ENCODE measurements at regions not wholly inside any gene's neighbourhood (a gene's known extent, or its start where the extent isn't known, plus 50 kb on each side); places are given as distances from the start of the nearest gene placed in this dataset.

DNA sequence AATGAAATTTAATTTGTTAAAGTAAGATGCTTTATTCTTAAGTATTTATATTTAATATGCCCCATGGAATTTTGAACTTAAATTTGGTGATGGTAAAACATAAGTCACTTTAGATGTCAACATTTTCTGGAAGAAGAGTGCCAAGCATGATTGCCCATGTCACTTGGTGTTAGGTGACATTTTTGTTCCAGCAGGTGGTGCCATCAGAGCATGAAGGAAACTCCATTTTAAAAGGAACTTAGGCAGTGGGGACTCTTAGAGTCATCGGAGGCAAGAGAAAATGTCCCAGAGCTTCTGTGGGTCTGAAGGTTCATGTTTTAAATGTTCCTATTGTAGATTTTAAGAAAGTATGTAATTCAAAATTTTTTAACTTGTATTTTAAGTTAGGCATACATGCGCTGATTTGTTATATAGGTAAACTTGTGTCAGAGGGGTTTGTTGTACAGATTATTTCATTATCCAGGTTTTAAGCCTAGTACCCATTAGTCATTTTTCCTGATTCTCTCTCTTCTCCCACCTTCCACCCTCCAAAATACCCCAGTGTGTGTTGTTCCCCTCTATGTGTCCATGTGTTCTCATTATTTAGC is 789.3 kb downstream of the SEMA5A start:
- TF ChIP-seq, protein P1, sequence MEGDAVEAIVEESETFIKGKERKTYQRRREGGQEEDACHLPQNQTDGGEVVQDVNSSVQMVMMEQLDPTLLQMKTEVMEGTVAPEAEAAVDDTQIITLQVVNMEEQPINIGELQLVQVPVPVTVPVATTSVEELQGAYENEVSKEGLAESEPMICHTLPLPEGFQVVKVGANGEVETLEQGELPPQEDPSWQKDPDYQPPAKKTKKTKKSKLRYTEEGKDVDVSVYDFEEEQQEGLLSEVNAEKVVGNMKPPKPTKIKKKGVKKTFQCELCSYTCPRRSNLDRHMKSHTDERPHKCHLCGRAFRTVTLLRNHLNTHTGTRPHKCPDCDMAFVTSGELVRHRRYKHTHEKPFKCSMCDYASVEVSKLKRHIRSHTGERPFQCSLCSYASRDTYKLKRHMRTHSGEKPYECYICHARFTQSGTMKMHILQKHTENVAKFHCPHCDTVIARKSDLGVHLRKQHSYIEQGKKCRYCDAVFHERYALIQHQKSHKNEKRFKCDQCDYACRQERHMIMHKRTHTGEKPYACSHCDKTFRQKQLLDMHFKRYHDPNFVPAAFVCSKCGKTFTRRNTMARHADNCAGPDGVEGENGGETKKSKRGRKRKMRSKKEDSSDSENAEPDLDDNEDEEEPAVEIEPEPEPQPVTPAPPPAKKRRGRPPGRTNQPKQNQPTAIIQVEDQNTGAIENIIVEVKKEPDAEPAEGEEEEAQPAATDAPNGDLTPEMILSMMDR (IDR thresholded peaks at IDR 0.05), result peak; percentile 5 to 36 (median 16)
- no peak for TF ChIP-seq POLR2A (IDR thresholded peaks at IDR 0.05)
